T-helper 22 cell (primary cell): ENCODE measurements at regions not wholly inside any gene's neighbourhood (a gene's known extent, or its start where the extent isn't known, plus 50 kb on each side); places are given as distances from the start of the nearest gene placed in this dataset.
"Not testable (repeated sequence)": the region's sequence is repeated elsewhere in the genome, so short reads cannot be mapped to it uniquely, and the experiment has no call there.

Experiments
- DNase-seq: peaks from one replicate; pipeline ENCODE4 v3.0.0-alpha.2; 2020; ENCODE audit warnings: low read depth

- DNase-seq, result no peak
These were observed 1180.3 kb downstream of the TYW1 start for GRCh38 chr7:68176974-68177373.

GRCh38 chr7:68180761-68181160 is 1184.1 kb downstream of the TYW1 start:
- no peak for DNase-seq

- DNase-seq, result no peak
These were observed 1186.5 kb downstream of the TYW1 start for GRCh38 chr7:68183176-68183575.

DNA sequence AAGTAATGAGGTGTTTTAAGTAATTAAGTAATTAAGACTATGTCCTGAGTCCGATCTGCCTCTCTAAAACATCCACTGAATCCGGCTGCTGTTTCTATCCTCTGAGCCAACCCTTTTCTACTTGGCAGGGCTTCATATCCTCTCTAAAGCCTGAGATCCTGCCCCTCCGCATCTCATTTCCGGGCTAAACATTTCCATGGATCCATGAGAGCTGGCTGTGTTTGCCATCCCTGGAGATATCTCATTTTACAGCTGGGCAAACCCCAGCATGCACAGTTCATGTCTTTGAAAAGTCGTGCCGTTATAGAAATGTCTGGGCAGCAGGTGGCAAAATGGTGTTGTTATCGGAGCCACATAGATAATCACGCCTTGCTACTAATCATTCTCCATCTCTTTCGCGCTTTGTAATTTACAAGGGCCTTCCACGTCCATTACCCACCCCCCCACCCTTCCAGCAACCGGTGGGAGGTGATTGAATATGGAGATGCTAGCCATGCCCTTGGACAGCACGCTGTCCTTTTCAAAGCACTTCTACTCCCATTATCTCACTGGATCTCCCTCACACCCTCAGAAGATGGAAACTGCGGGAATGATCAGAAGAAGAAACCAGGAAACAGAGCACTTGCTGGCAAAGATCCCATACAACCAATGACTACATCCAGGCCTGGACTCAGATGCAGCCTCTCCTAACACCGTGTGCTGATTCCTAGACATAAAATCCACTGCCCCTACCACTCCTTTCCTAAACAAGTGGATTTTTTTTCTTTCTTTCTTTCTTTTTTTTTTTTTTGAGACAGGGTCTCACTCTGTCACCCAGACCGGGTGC is 1189.2 kb downstream of the TYW1 start:
- no peak for DNase-seq

- DNase-seq, result no peak
These were observed 1190.9 kb downstream of the TYW1 start for GRCh38 chr7:68187532-68187931.

- DNase-seq, result no peak
These were observed 1196.3 kb downstream of the TYW1 start for GRCh38 chr7:68192941-68193340.

DNA sequence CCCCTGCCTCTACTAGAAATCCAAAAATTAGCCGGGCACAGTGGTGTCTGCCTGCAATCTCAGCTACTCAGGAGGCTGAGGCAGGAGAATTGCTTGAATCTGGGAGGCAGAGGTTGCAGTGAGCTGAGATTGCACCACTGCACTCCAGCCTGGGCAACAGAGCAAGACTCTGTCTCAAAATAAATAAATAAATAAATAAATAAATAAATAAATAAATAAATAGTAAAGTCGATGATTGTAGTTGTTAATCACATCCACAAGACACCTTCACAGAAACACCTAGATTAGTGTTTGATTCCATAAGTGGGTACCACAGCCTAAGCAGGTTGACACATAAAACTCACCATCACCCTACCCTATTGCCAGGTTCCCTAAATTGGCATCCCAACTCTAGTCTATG is 1199.0 kb downstream of the TYW1 start:
- DNase-seq, result not testable (repeated sequence)

DNA sequence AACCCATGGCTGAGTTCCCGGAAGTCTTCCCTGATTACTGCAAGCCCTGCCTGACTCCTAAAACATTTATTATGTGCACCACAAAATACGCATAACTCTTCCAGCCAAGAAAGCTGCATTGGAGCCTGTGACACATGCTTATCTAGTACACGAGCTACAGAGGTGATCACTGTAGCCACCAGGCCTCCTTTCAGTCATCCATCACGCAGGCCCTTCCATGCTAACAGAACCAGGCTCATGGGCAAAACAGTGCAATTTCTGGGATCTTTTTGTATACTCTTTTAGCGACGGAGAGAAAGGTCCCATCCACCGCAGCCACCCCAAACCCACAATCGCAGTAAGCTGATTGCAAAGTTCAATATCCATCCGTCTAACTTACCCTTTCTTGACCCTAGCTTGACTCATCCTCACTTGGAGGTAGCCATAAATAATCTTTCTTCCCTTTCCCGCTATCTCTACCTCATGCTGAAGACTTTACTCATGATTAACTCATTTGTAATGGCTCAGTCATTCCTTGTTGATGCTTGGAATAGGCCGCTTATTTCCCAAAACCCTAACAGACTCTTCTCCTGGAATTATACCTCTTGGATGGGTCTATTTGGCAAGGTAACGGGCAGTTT is 1203.5 kb downstream of the TYW1 start:
- DNase-seq, result no peak

- DNase-seq, result no peak
These were observed 1206.6 kb downstream of the TYW1 start for GRCh38 chr7:68203251-68203650.

GRCh38 chr7:68205826-68206225 is 1209.2 kb downstream of the TYW1 start:
- DNase-seq, result no peak

GRCh38 chr7:68206946-68207485 is 1210.4 kb downstream of the TYW1 start:
- no peak for DNase-seq

- DNase-seq, result no peak
These were observed 1211.0 kb downstream of the TYW1 start for GRCh38 chr7:68207676-68208075.

GRCh38 chr7:68209486-68209885 is 1212.9 kb downstream of the TYW1 start:
- DNase-seq, result no peak

DNA sequence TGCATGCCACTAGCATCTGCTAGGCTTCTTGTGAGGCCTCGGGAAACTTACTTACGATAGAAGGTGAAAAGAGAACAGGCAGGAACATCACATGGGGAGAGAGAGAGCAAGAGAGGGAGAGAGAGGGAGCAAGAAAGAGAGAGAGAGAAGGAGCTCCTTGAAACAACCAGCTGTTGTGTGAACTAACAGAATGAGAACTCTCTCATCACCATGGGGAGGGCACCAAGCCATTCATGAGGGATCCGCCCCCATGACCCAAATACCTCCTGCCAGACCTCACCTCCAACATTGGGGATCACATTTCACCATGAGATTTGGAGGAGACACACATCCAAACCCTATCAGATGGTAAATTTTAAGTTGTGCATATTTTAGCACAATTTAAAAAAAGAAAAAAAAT is 1217.2 kb downstream of the TYW1 start:
- no peak for DNase-seq

DNA sequence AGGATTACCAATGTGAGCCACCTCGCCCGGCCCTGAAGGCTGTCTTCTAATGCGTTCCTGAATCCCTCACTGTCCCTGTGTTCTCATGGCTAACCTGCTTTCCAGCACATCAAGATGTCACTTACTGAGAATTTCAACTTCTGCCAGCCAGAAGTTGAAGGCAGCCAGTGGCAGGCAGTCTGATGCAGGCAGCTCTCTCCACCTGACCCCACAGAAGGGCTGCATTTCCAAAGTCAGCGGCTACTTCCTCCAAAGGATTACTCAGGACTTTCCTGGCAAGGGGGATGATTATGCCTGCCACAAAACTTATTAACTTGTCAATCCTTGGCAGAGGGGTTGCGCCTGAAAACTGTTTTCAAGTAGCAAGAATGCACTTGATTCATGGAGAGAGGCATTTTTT is 1219.4 kb downstream of the TYW1 start:
- DNase-seq, result no peak

DNA sequence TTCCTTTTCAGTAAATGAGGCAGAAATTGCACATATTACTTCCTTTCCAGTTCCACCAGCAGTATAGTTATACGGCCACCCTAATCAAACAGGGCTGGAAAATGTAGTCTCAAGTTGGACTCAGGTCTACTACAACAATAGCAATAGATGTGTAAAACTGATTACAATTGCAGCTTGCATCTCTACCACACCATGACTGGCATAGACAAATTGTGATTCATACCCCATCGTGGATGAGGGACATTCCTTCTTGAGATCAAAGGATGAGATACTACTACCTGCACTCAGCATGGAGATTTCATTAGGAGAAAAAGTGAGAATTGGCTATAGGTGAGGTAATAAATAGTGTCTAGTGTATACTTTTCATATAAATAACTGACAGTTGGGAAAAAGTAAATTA is 1220.8 kb downstream of the TYW1 start:
- DNase-seq, result no peak

GRCh38 chr7:68218461-68218860 is 1221.8 kb downstream of the TYW1 start:
- DNase-seq, result no peak

DNA sequence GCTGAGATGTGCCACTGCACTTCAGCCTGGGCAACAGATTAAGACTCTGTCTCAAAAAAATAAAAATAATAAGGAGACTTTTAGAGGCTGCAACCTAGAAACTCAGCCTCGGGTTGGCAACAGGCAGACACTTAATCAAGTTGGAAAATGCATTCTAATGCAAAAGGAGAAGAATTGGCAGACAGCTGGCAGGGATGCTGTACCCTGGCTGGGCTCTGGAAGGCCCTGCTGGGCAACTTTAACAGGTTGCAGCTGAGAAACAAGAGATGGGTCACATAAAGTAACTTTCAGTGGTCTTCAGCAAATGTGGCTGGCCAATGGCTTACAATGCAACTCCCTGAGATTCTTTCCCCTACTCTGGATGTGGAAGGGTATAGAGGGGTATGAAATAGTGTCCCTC is 1225.7 kb downstream of the TYW1 start:
- DNase-seq, result no peak

- DNase-seq, result no peak
These were observed 1227.6 kb downstream of the TYW1 start for GRCh38 chr7:68224041-68224741.

GRCh38 chr7:68231011-68231410 is 1234.4 kb downstream of the TYW1 start:
- DNase-seq, result not testable (repeated sequence)

DNA sequence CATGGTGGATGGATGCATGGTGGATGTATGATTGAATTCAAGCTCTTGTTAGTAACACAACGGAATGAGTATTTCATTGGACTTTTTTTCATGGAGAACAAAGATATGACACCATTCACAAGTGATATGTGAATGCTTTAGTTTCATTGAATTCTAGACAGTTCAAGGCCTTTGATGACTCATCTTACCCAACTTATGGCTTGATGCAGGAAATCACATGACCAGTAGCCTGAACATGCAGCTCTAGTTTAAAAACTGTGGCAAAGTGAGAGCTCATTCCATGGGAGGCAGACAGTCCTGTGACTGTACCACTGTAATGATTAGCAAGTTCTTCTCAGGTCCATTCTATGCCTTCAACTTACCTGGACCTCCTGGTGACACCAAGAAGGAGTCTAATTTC is 1239.3 kb downstream of the TYW1 start:
- no peak for DNase-seq

DNA sequence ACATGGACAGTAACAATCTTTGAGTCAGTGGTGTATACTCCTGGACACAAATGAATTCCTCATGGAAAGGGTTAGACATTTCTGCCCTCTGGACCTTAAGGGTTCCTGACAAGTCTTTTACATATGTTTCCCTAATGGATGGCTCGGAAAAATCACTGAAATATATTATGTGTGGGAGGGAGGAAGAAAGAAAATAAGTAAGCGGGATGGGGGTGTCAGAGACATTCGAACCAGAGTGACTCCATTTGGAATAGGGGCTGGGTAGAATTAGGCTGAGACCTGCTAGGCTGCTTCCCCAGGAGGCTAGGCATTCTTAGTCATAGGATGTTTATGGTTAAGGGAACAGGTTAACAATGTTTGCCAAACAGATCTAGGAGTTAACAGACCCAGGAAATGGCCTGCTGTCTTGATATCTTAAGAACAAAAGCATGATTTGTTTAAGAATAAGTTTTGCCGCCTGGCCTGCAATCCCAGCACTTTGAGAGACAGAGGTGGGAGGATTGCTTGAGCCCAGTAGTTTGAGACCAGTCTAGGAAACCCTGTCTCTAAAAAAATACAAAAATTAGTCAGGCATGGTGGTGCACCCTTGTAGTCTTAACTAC is 1241.7 kb downstream of the TYW1 start:
- DNase-seq, result no peak
